Right lobe of liver (tissue), 4 donors: ENCODE measurements at regions not wholly inside any gene's neighbourhood (a gene's known extent, or its start where the extent isn't known, plus 50 kb on each side); places are given as distances from the start of the nearest gene placed in this dataset.

Experiments
- CTCF ChIP-seq, 4 donors: fragments of 200-600 bp in 3 of 4; fragments of 450-650 bp in 1 of 4; IDR thresholded peaks; one replicate each; pipeline versions ENCODE4 v1.5.1 to v1.8.0; 2016 to 2022; ENCODE audit warnings: antibody characterized with exemption in 4 of 4, mild to moderate bottlenecking in 2 of 4
- POLR2A ChIP-seq: fragments of 450-650 bp; IDR thresholded peaks from one replicate; pipeline ENCODE4 v1.6.1; 2017; ENCODE audit warnings: antibody characterized with exemption, mild to moderate bottlenecking
- donor health status: DM: no; HTN: no; CAD: no.
- donor health status: DM: no; HTN: no; CAD: no.
- donor health status: DM: no; HTN: yes; CAD: no.

GRCh38 chr6:43950731-43951062 lies 176.6 kb downstream of the MRPL14 start:
- no peak for TF ChIP-seq CTCF (IDR thresholded peaks at IDR 0.05)
- no peak for TF ChIP-seq POLR2A
